G401 (cell line): ENCODE measurements at regions not wholly inside any gene's neighbourhood (a gene's known extent, or its start where the extent isn't known, plus 50 kb on each side); places are given as distances from the start of the nearest gene placed in this dataset.
A peak's percentile ranks its signal among the peaks of the same experiment; 100 is the strongest.
"Not testable (repeated sequence)": the region's sequence is repeated elsewhere in the genome, so short reads cannot be mapped to it uniquely, and the experiment has no call there.

Experiments
- DNase-seq: peaks from one replicate; pipeline ENCODE4 v3.0.0-alpha.2; 2015; ENCODE audit warnings: low spot score
- in situ Hi-C: cut with HindIII; loops from 2 replicates; pipeline ENCODE4 v1.10.0; 2016; ENCODE audit warnings: low sequenced_read_pairs, mixed read lengths

DNA sequence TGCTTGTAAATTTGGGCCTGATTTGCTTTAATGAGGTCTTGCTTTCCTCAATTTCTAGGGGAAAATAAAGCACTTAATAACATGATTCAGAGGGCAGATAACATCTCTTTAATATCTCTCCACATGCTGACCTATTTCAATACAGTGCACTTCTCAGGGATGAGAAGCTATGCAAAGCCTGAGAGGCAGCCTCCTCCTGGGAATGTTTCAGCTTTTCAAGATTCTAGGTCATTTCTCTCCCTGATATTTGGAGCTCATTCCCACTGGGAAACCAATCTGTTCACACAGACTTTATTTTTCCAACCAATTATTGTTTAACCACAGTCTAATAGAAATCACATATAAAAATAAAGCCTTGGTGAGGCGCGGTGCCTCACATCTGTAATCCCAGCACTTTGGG is 67.0 kb upstream of the LSAMP start:
- DNase-seq, result peak; percentile 88
- in situ Hi-C loops, result no loop called here

DNA sequence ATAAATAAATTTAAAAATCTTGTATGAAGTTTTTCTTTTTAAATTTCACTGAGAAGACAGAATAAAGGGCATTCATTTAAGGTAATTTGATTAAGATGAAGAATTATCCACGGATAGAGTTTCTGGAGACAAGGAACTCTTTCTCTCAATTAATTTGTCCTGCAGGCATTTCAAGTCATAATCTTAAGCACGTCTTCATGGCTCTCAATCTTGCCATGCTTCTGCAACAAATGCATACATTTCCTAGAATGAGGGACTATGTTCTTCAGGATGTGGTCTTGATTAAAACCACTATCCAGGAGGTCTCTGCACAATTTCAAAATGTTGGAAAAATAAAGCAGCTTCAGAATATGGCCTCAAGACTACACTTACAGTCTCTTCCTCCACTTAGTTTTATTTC is 67.6 kb upstream of the LSAMP start:
- no peak for DNase-seq
- in situ Hi-C loops, result no loop called here

DNA sequence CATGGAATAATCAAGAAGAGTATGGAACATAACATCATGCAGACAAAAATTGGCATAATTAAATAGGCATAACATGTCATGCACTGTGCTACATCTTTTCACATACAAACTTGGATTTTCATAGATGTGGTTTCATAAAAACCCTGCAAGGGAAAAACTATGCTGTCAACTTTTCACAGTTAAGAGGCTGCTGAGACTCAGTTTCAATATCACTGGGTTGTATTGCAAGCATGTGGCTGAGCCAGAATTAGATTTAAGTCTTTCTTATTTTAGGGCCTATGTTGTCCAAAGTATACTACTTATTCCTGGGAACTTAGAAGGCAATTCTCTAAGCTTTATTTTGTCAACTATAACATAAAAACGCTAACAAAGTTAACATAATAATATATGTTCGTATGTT is 70.7 kb upstream of the LSAMP start:
- in situ Hi-C loops, result no loop called here
- no peak for DNase-seq

DNA sequence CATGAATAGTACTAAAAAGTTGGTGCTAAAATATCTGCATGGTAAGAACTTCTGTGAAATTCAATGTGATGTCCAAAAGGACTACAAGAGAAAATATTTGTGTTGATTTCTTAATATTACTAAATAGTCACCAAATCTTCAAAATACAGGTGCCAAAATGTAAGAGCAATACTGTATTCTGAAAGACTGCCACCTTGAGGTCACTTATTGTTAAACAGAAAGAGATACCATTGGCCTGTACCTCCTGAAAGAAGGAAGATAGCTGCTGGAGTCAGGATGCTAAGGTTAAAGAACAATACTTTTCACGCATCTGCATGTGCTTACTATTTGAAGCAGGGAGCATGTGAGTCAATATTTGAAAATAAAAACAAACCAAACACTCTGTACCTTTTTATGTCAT is 72.0 kb upstream of the LSAMP start:
- DNase-seq, result peak; percentile 26
- in situ Hi-C loops, result no loop called here

DNA sequence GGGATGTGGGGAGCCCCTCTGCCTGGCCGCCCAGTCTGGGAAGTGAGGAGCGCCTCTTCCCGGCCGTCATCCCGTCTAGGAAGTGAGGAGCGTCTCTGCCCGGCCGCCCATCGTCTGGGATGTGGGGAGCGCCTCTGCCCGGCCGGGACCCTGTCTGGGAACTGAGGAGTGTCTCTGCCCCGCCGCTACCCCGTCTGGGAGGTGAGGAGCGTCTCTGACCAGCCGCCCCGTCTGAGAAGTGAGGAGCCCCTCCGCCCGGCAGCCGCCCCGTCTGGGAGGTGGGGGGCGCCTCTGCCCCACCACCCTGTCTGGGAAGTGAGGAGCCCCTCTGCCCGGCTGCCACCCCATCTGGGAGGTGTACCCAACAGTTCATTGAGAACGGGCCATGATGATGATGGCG is 73.8 kb upstream of the LSAMP start:
- in situ Hi-C loops, result not testable (repeated sequence)

DNA sequence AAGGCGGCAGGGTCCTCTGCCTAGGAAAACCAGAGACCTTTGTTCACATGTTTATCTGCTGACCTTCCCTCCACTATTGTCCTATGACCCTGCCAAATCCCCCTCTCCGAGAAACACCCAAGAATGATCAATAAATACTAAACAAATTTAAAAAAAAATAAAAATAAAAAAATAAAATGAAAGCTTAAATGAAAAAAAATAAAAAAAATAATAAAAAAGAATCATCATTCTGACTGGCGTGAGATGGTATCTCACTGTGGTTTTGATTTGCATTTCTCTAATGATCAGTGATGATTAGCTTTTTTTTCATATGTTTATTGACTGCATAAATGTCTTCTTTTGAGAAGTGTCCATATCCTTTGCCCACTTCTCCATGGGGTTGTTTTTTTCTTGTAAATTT is 74.5 kb upstream of the LSAMP start:
- DNase-seq, in situ Hi-C loops: not testable (repeated sequence)

More for the DNA sequence above, 73.8 kb upstream of the LSAMP start:
- DNase-seq, result not testable (repeated sequence)

DNA sequence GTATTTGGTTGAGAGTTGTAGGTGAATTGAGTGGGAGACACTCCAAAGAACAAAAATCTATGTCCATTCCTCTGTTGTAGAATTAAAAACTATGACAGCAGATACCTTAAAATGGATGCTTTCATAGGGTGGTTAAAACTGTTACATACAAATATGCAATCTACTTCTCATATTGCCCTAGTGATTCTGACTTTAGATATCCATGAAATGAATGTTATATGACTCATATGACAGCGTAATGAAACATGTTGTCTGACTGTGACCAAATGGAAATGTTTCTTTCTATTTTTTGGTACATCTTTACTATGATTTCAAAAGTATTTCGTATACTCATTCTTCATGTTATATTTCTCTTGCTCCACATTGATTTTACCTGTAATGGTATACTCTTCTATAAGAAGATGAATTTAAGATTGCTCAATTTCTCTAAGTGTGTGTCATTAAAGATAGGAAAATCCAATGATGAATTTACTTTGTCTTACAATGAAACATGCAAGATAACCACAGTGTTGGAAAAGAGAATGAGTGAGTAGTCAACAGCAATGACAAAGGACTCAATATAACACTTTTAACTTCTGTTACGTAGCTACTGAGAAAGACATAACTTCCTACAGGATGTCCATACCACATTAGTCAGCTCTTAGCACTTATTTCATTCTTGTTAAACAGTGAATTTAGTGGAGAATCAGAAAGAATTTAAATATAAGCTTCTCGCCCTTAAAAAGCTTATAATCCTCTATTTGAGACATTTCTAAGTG is 79.3 kb upstream of the LSAMP start:
- in situ Hi-C loops, result no loop called here

DNA sequence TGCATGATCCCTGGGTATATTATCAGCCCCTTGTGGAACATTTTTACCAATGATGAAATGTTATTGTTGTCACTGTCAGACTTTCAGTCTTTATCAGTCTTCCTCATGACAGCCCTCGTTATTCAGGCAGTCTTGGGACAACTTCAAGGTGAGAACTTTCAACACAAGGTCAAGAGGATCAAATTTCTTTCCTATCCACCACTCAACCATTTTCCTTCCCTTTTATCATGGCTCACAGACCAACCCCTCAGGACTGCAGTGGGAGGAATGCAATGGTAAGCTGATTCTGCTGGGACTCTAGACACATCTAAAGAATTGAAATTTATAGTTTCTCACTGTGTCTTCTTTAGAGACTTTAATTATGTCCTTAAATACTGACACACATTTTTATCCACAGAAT is 107.0 kb upstream of the LSAMP start:
- no peak for DNase-seq
- in situ Hi-C loops, result no loop called here

More for the DNA sequence above, 79.3 kb upstream of the LSAMP start:
- no peak for DNase-seq

DNA sequence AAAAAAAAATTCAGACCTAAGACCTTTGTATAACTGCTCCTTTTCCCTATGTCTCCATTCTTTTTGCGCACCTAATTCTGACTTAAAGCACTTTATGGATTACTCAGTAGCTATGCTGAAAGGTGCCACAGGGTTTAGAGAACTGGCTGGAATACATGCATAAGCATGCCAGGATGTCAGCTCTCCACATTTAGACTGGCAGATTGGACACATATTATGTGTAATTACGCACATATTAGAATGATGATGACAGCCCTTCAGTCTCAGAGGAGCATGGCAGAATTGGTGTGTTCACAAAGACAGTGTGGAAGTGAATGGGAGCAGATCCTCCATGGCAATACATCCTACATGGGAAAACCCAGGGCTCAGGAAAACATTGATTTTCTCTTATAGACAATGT is 108.1 kb upstream of the LSAMP start:
- in situ Hi-C loops, result no loop called here

DNA sequence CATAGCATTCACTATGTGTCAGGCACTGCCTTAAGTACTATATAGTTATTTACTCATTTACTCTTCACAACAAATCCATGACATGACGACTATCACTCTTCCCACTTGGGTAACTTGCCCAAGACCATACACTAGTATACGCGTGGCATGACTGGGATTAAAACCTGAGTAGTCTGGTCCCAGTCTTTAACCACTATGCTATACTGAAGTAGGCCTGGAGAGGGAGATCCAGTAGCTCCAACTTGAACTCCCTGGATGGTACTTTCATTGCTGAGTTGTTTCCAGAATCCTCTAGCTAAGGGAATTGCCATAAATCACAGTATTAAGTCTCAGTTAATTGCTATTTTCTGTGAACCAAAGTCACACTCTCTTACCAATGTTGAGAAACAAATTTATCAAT is 116.2 kb upstream of the LSAMP start:
- in situ Hi-C loops, result no loop called here
- DNase-seq, result no peak

More for the DNA sequence above, 108.1 kb upstream of the LSAMP start:
- DNase-seq, result no peak

DNA sequence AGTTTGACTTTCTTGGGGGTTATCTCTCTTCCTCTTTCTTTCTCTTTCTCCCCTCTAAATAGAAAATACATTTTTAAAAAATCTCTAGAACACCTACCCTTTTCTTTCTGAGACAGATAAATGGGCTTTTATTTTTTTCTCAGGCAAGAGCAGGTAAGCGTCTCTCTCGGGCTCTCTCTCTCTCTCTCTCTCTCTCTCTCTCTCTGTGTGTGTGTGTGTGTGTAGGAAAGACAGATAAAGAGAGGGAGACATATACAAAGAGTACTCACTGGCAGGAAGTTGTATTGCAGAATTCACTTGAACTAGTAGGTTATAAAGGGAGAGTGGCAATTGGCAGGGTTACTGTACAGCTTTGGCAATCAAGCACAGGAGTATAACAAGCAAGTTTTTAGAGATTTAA is 118.1 kb upstream of the LSAMP start:
- in situ Hi-C loops, result no loop called here
- DNase-seq, result no peak

DNA sequence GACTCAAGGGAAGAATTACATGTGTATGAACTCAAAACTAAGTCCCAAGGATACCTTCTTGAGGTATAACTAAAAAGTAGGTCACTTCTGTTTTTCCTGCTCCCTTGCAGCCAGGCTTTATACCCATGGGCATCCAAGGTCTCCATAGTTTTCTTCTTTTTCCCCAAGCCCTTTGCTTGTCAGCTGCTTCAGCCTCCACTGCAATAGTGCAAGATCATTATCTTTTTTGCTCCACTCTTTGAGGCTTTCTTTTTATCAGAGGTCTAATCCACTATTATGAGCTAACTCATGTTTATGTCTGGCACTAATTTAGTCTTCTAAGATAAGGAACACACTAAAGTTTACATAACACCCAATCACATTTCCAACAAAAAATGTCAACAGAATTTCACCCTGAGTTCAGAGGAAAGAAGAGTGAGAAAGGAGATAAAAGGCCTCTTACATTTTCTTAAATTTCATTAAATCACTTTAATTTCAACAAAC is 121.2 kb upstream of the LSAMP start:
- in situ Hi-C loops, result no loop called here

DNA sequence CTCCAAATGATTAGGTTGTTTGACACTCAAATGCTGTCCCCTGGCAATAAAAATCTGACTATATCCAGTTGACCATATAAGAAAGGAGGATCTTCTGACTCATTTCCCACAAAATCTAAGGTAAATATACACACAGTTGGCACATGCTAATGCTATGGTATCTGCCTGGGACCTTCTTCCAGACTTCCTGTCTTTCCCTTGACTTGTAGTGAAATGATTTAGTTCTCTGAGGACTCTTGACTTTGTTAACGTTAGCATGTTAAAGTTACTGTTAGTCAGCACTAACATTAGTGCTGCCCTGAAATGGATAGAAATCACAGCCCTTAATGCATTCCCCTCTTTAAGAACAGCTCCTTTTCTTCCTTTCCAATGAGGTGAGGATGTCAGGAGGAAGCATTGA is 124.3 kb upstream of the LSAMP start:
- in situ Hi-C loops, result no loop called here
- DNase-seq, result no peak

More for the DNA sequence above, 121.2 kb upstream of the LSAMP start:
- no peak for DNase-seq

DNA sequence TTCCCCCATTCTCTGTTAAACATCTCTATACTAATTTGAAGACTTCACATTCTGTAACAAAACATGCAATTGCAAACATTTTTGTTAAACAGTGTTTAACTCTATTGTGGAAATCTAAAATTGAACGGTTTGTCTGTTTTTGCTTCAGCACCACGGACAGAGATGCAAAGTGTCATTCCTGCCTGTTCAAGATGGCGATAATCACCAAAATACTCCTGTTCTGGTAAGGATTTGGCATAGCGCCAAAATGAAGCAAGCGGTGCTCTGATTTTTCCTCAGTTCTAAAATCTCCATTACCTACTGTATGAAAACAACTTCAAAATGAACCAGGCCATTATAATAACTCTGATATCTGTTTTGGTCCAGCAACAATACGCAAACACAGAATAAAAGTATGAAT is 129.7 kb upstream of the TUSC7 start:
- in situ Hi-C loops, result no loop called here
- DNase-seq, result no peak

DNA sequence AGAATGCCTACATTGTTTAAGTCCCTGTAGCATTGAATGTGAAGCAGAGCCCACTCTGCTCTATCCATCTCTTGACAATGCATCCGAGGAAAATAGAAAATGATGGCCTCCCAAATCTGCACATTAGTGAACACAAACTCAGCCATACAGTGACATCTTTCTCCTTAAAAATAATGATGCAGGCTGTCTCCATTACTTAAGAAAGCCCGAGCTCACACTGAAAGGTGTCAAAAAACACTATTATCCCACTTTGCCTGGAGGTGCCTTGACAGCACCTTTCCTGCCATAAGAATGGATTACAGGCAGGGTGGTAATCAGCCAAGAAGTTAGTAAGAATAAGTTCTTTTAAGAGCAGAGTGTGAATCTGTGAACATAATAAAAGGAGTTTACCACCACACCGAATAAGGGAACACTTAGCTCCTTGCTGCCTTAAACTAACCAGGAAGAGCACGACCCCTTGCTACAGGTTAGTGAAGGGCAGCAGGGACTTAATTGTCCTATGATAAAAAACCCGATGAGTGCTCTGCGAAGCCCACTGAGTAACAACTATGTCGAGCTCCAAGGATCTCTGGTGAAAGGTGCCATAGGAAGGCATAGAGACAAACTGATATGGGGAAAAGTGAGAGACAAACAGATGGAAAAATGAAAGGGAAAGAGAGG is 123.2 kb upstream of the TUSC7 start:
- in situ Hi-C loops, result no loop called here
- no peak for DNase-seq

DNA sequence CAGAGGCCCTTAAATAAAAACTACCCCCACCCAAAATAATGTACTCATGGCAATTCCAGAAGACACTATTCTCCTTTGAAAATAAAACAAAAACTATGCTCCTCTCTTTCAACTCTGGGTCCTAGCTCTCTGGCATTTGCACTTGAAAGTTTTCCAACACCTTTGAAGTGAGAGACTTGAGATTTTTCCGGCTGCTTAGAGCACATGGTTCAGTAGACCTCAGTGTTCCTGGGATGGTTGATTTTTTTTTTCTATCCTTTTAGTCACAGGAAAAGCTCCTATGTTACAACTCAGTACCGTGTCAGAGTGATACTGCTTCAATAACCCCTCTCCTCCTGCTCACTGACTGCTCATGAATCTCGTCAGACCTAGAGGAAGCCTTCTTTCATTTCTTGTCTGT is 118.3 kb upstream of the TUSC7 start:
- no peak for DNase-seq
- in situ Hi-C loops, result no loop called here

DNA sequence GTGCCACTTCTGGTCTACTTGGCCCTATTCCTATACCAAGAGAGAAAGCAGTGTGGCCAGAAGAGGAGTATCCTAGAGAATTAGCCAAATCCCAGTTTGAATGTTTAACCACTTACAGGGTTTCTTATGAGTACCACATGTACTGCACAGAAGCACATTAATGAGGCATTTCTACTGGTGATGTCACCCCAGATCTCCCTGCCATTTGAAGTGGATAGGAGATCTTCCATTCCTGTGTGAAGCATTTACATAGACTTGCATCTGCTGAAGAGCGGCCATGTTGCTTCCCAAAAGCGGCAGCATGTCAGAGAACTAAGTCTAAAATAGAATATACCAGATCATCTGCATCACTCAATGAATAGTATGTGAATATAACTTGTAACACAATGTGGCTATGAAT is 108.4 kb upstream of the TUSC7 start:
- in situ Hi-C loops, result no loop called here
- DNase-seq, result peak; percentile 30

DNA sequence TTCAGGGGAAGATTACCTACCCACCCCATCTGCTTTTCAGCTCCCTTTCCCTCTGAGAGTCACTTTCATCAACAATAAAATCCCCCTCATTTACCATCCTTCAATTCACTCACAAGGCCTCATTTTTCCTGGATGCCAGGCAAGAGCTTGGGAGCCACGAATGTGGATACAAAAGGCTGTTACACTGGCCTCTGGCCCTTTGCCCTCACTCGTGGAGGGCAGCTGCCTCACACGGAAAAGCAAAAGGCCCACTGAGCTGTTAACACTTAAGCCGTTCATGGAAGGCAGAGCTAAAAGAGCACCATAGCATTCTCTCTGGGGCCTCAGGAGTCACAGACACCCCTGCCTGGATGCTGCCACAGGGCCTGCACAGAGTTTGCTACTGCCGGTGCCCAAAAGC is 102.4 kb upstream of the TUSC7 start:
- in situ Hi-C loops, result no loop called here
- DNase-seq, result no peak

DNA sequence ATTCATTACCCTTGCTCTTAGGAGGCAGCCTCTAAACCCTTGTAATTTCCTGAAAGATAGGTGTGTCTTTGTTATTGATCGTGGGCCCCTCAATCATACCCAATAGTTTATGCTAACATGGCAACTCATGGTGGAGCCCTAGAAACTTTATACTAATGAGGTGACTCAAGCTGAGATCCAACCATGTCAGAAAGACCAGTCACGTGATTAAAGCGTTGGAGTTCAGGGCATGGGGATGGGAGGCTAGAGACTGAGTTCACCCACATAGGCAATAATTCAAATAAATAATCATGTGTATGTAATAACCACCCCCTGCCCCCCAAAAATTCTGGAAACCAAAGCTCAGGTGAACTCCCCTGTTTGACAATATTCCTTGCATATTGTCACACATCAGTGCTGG is 99.5 kb upstream of the TUSC7 start:
- no peak for DNase-seq
- in situ Hi-C loops, result no loop called here

DNA sequence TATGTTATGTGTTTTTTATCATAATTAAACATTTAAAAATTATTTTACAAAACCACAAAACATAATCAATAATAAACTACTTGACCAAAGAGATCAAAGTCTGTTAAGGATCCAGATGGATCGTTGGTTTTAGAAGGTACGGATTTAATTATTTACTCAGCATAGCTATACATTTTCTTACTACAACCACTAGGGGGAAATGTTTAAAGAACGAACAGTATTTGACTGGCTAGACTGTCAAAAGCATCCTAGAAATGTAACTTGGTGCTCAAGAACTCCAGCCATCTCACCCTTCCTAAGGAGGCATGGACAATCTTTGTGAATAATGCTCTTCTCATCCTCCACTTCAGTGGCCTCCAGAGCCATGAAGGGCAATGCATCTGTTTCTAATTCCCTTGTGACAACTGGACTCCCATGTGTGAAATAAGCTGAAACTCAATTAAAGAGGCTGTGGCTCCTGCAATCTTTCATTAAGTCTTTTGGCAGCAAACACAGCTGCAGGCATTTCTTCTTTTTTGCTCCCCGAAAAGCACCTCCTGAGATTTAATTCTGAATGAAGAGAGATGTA is 94.7 kb upstream of the TUSC7 start:
- in situ Hi-C loops, result no loop called here
- peak; percentile 16 for DNase-seq

DNA sequence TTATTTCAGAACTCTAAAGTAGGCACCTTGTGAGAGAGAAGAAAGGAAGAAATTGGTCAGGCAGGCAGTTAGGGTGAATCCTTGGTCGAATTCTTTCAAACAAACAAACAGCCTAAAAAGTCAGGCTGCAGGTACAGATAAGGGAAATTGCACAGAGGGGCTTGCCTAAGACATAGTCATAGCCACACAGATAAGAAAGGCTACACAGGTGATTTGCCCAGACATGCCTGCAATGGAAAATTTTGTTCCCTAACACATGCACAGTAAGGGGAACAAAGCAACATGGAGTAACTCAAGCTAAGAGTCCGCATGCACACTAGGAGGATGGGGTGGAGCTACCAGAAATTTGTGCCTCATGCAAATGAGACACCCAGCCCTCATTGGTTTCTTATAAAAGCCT is 91.4 kb upstream of the TUSC7 start:
- no peak for DNase-seq
- in situ Hi-C loops, result no loop called here
